CD4-positive, CD25-positive, alpha-beta regulatory T cell (primary cell): ENCODE measurements at regions not wholly inside any gene's neighbourhood (a gene's known extent, or its start where the extent isn't known, plus 50 kb on each side); places are given as distances from the start of the nearest gene placed in this dataset.
A peak's percentile ranks its signal among the peaks of the same experiment; 100 is the strongest.

Experiments
- ATAC-seq, 2 donors: fragments of 150-1000 bp; cut with Tn5 transposase; one replicate each; pipeline ENCODE4 v1.10.0; 2021; ENCODE audit warnings: low read depth in 2 of 2, moderate number of reproducible peaks in 2 of 2, moderate library complexity in 1 of 2
- DNase-seq, 3 donors: peaks; one replicate each; pipeline versions ENCODE4 v3.0.0 to v3.0.0-alpha.2; 2012 to 2022; ENCODE audit warnings: mixed read lengths in 1 of 3
- H3K27ac ChIP-seq: one replicate; pipeline ENCODE4 v1.7.0; 2013; ENCODE audit warnings: mild to moderate bottlenecking, low read length; ENCODE audit not compliant: insufficient read depth, poor library complexity, severe bottlenecking
- H3K27me3 ChIP-seq: one replicate; pipeline ENCODE4 v1.7.0; 2013; ENCODE audit warnings: low read length; ENCODE audit not compliant: control insufficient read depth, insufficient read depth
- H3K36me3 ChIP-seq: one replicate; pipeline ENCODE4 v1.7.0; 2013; ENCODE audit warnings: mild to moderate bottlenecking, low read length, moderate library complexity; ENCODE audit not compliant: control insufficient read depth, insufficient read depth
- H3K4me1 ChIP-seq: 2 replicates; pipeline ENCODE4 v1.7.0; 2013; ENCODE audit warnings: mild to moderate bottlenecking, low read length; ENCODE audit not compliant: insufficient read depth, control insufficient read depth, poor library complexity, severe bottlenecking
- H3K4me3 ChIP-seq: one replicate; pipeline ENCODE4 v1.7.0; 2013; ENCODE audit warnings: low read depth, mild to moderate bottlenecking, low read length, moderate library complexity
- H3K9me3 ChIP-seq, 2 experiments: 1 replicate in 1 of 2; 2 replicates in 1 of 2; pipeline ENCODE4 v1.7.0; 2013; ENCODE audit warnings: low read length in 2 of 2, mild to moderate bottlenecking in 1 of 2, moderate library complexity in 1 of 2; ENCODE audit not compliant: control insufficient read depth in 2 of 2
- H3K27ac Mint-ChIP-seq, 3 donors: one replicate each; pipeline ENCODE4 v1.8.0; 2020 to 2022; ENCODE audit warnings: mild to moderate bottlenecking in 3 of 3, mixed read lengths in 3 of 3, moderate library complexity in 2 of 3
- H3K27me3 Mint-ChIP-seq: one replicate; pipeline ENCODE4 v1.8.0; 2022; ENCODE audit warnings: mild to moderate bottlenecking, mixed read lengths
- H3K36me3 Mint-ChIP-seq: one replicate; pipeline ENCODE4 v1.8.0; 2020; ENCODE audit warnings: mixed read lengths
- H3K4me1 Mint-ChIP-seq, 4 donors: one replicate each; pipeline ENCODE4 v1.8.0; 2020 to 2022; ENCODE audit warnings: mixed read lengths in 4 of 4, mild to moderate bottlenecking in 1 of 4
- H3K4me3 Mint-ChIP-seq, 4 donors: one replicate each; pipeline ENCODE4 v1.8.0; 2020 to 2022; ENCODE audit warnings: mild to moderate bottlenecking in 4 of 4, mixed read lengths in 4 of 4, moderate library complexity in 3 of 4
- H3K9me3 Mint-ChIP-seq, 7 donors: one replicate each; pipeline ENCODE4 v1.8.0; 2020 to 2022; ENCODE audit warnings: mixed read lengths in 7 of 7, mild to moderate bottlenecking in 3 of 7, moderate library complexity in 2 of 7

GRCh38 chr10:78274491-78274890, 240.8 kb downstream of the RPS24 start:
- Histone ChIP-seq H3K27me3 (peaks cover 3% of the 10 kb centered on the region), H3K9me3 (no peaks in the 10 kb centered on the region), H3K27ac (no peak overlapping the region), H3K36me3 (no peaks in the 10 kb centered on the region), H3K4me3 (no peak overlapping the region), H3K4me1 (no peaks in the 10 kb centered on the region)
- Mint-ChIP-seq H3K9me3 (peaks cover 0 to 2% (median 0%) of the 10 kb centered on the region in 7 donors), H3K27ac (no peak overlapping the region), H3K36me3 (no peaks in the 10 kb centered on the region), H3K27me3 (peaks cover 7% of the 10 kb centered on the region), H3K4me1 (no peaks in the 10 kb centered on the region), H3K4me3 (no peak overlapping the region)
- ATAC-seq (no peak), DNase-seq (no peak)

GRCh38 chr10:78276139-78276538, 242.5 kb downstream of the RPS24 start:
- no peaks in the 10 kb centered on the region for H3K4me1 ChIP-seq
- DNase-seq (no peak), ATAC-seq (no peak)
- Mint-ChIP-seq H3K4me1 (no peaks in the 10 kb centered on the region), H3K4me3 (no peak overlapping the region), H3K9me3 (peaks cover 0 to 2% (median 0%) of the 10 kb centered on the region in 7 donors), H3K36me3 (no peaks in the 10 kb centered on the region), H3K27ac (no peak overlapping the region), H3K27me3 (peaks cover 7% of the 10 kb centered on the region)
- H3K4me3 ChIP-seq, result no peak overlapping the region
- H3K9me3 ChIP-seq, result no peaks in the 10 kb centered on the region
- no peak overlapping the region for H3K27ac ChIP-seq
- peaks cover 3% of the 10 kb centered on the region for H3K27me3 ChIP-seq
- no peaks in the 10 kb centered on the region for H3K36me3 ChIP-seq

- Histone ChIP-seq H3K27ac (no peak overlapping the region), H3K9me3 (no peaks in the 10 kb centered on the region), H3K36me3 (no peaks in the 10 kb centered on the region), H3K27me3 (peaks cover 3% of the 10 kb centered on the region), H3K4me3 (no peak overlapping the region), H3K4me1 (no peaks in the 10 kb centered on the region)
- H3K4me3 Mint-ChIP-seq, result no peak overlapping the region
- no peak for ATAC-seq
- H3K36me3 Mint-ChIP-seq, result no peaks in the 10 kb centered on the region
- no peak overlapping the region for H3K27ac Mint-ChIP-seq
- no peak for DNase-seq
- peaks cover 0 to 3% (median 0%) of the 10 kb centered on the region in 7 donors for H3K9me3 Mint-ChIP-seq
- peaks cover 7% of the 10 kb centered on the region for H3K27me3 Mint-ChIP-seq
- H3K4me1 Mint-ChIP-seq, result no peaks in the 10 kb centered on the region
These were observed 243.8 kb downstream of the RPS24 start for GRCh38 chr10:78277314-78278057.

- peaks cover 3% of the 10 kb centered on the region for H3K27me3 ChIP-seq
- H3K9me3 Mint-ChIP-seq, result peaks cover 0 to 3% (median 0%) of the 10 kb centered on the region in 7 donors
- no peaks in the 10 kb centered on the region for H3K36me3 Mint-ChIP-seq
- no peak overlapping the region for H3K4me3 ChIP-seq
- H3K4me1 Mint-ChIP-seq, result no peaks in the 10 kb centered on the region
- no peak overlapping the region for H3K27ac ChIP-seq
- H3K27me3 Mint-ChIP-seq, result peaks cover 7% of the 10 kb centered on the region
- no peak overlapping the region for H3K27ac Mint-ChIP-seq
- H3K9me3 ChIP-seq, result no peaks in the 10 kb centered on the region
- DNase-seq, result no peak
- no peak overlapping the region for H3K4me3 Mint-ChIP-seq
- no peaks in the 10 kb centered on the region for H3K4me1 ChIP-seq
- ATAC-seq, result no peak
- no peaks in the 10 kb centered on the region for H3K36me3 ChIP-seq
These were observed 244.4 kb downstream of the RPS24 start for GRCh38 chr10:78278058-78278404.

GRCh38 chr10:78279756-78280155, 246.1 kb downstream of the RPS24 start:
- H3K27ac ChIP-seq, result no peak overlapping the region
- peaks cover 0 to 3% (median 0%) of the 10 kb centered on the region in 7 donors for H3K9me3 Mint-ChIP-seq

GRCh38 chr10:78280604-78281003, 246.9 kb downstream of the RPS24 start:
- ATAC-seq (no peak), DNase-seq (no peak)
- Mint-ChIP-seq H3K9me3 (peaks cover 0 to 3% (median 0%) of the 10 kb centered on the region in 7 donors), H3K4me3 (no peak overlapping the region), H3K27me3 (peaks cover 4% of the 10 kb centered on the region), H3K4me1 (no peaks in the 10 kb centered on the region), H3K36me3 (no peaks in the 10 kb centered on the region), H3K27ac (peak overlapping the region in 1 of 3 donors; percentile 16)
- Histone ChIP-seq H3K27ac (no peak overlapping the region), H3K27me3 (no peaks in the 10 kb centered on the region), H3K9me3 (no peaks in the 10 kb centered on the region), H3K36me3 (no peaks in the 10 kb centered on the region), H3K4me3 (no peak overlapping the region), H3K4me1 (no peaks in the 10 kb centered on the region)

More at GRCh38 chr10:78279756-78280155, 246.1 kb downstream of the RPS24 start:
- Histone ChIP-seq H3K27me3 (no peaks in the 10 kb centered on the region), H3K36me3 (no peaks in the 10 kb centered on the region), H3K9me3 (no peaks in the 10 kb centered on the region), H3K4me3 (no peak overlapping the region), H3K4me1 (no peaks in the 10 kb centered on the region)
- H3K4me3 Mint-ChIP-seq, result no peak overlapping the region
- no peaks in the 10 kb centered on the region for H3K4me1 Mint-ChIP-seq
- peaks cover 11% of the 10 kb centered on the region for H3K27me3 Mint-ChIP-seq
- no peaks in the 10 kb centered on the region for H3K36me3 Mint-ChIP-seq
- ATAC-seq, result no peak
- H3K27ac Mint-ChIP-seq, result no peak overlapping the region
- no peak for DNase-seq

- ATAC-seq (no peak), DNase-seq (no peak)
- H3K9me3 ChIP-seq, result no peaks in the 10 kb centered on the region
- H3K36me3 ChIP-seq, result no peaks in the 10 kb centered on the region
- no peak overlapping the region for H3K4me3 ChIP-seq
- Mint-ChIP-seq H3K4me3 (no peak overlapping the region), H3K9me3 (peaks cover 0 to 1% (median 0%) of the 10 kb centered on the region in 7 donors), H3K4me1 (no peaks in the 10 kb centered on the region), H3K36me3 (no peaks in the 10 kb centered on the region), H3K27me3 (peaks cover 4% of the 10 kb centered on the region), H3K27ac (no peak overlapping the region)
- H3K27ac ChIP-seq, result no peak overlapping the region
- no peaks in the 10 kb centered on the region for H3K4me1 ChIP-seq
- no peaks in the 10 kb centered on the region for H3K27me3 ChIP-seq
These were observed 248.0 kb downstream of the RPS24 start for GRCh38 chr10:78281627-78282026.

GRCh38 chr10:78283069-78283682, 249.5 kb downstream of the RPS24 start:
- no peak overlapping the region for H3K27ac ChIP-seq
- Mint-ChIP-seq H3K27ac (no peak overlapping the region), H3K27me3 (peaks cover 4% of the 10 kb centered on the region), H3K36me3 (no peaks in the 10 kb centered on the region), H3K9me3 (peaks cover 0 to 1% (median 0%) of the 10 kb centered on the region in 7 donors), H3K4me1 (no peaks in the 10 kb centered on the region), H3K4me3 (no peak overlapping the region)
- DNase-seq (no peak), ATAC-seq (no peak)
- no peaks in the 10 kb centered on the region for H3K9me3 ChIP-seq
- no peak overlapping the region for H3K4me3 ChIP-seq
- H3K4me1 ChIP-seq, result no peaks in the 10 kb centered on the region
- no peaks in the 10 kb centered on the region for H3K36me3 ChIP-seq
- H3K27me3 ChIP-seq, result no peaks in the 10 kb centered on the region
